ENCODE measurements at regions not wholly inside any gene's neighbourhood (a gene's known extent, or its start where the extent isn't known, plus 50 kb on each side); places are given as distances from the start of the nearest gene placed in this dataset.
"Not testable (repeated sequence)": the region's sequence is repeated elsewhere in the genome, so short reads cannot be mapped to it uniquely, and the experiment has no call there.

- H3K36me3 Mint-ChIP-seq = peaks cover 0 to 4% (median 0%) of the 10 kb centered on the region in 3 donors
- no peak overlapping the region for H3K27ac Mint-ChIP-seq
- H3K4me1 Mint-ChIP-seq = no peaks in the 10 kb centered on the region
- POLR2A ChIA-PET = no interaction called here
- H3K27me3 Mint-ChIP-seq = no peaks in the 10 kb centered on the region
- no peak for ATAC-seq
- DNase-seq = no peak
- peaks cover 6 to 55% (median 28%) of the 10 kb centered on the region in 9 donors for H3K9me3 Mint-ChIP-seq
- no peak overlapping the region for H3K4me3 Mint-ChIP-seq
Observed at GRCh38 chr16:62829084-62829483, 792.8 kb upstream of the CDH8 start.

- Mint-ChIP-seq H3K4me3 (no peak overlapping the region), H3K4me1 (no peaks in the 10 kb centered on the region), H3K36me3 (peaks cover 0 to 3% (median 0%) of the 10 kb centered on the region in 3 donors), H3K27ac (no peak overlapping the region), H3K27me3 (no peaks in the 10 kb centered on the region), H3K9me3 (peaks cover 5 to 62% (median 22%) of the 10 kb centered on the region in 9 donors)
- no peak for DNase-seq
- POLR2A ChIA-PET = no interaction called here
- no peak for ATAC-seq
Observed at GRCh38 chr16:62821824-62822223, 785.6 kb upstream of the CDH8 start.

DNA sequence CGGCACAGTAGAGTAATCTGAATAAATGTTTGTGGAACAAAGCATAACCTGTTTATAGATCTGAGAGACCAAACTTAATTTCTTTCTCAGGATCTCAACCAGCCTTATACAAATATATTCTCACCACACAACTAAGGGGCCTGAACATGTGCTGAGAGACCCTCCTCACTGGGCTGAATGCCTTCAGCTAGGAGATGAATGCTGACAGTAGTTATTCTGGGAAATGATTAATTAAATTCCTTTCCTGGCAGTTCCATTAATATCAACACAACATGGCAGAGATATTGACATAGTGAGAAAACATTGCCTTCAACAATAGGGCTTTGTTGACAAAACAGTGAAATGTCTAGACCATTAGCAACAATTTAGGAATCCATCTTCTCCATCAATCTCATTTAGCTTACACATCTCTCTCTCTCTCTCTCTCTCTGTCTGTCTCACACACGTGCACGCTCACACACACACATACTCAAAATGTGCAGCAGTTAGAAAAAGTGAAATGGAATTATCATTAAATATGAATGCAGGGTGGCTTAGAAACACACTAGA is 780.8 kb upstream of the CDH8 start:
- ATAC-seq = no peak
- Mint-ChIP-seq H3K4me1 (no peaks in the 10 kb centered on the region), H3K27ac (no peak overlapping the region), H3K9me3 (peaks cover 13 to 65% (median 23%) of the 10 kb centered on the region in 9 donors), H3K4me3 (no peak overlapping the region), H3K36me3 (peaks cover 0 to 11% (median 0%) of the 10 kb centered on the region in 3 donors), H3K27me3 (no peaks in the 10 kb centered on the region)
- no peak for DNase-seq
- POLR2A ChIA-PET = no interaction called here

- POLR2A ChIA-PET = no interaction called here
- ATAC-seq = no peak
- H3K4me1 Mint-ChIP-seq = no peaks in the 10 kb centered on the region
- no peaks in the 10 kb centered on the region for H3K27me3 Mint-ChIP-seq
- H3K27ac Mint-ChIP-seq = no peak overlapping the region
- peaks cover 0 to 11% (median 0%) of the 10 kb centered on the region in 3 donors for H3K36me3 Mint-ChIP-seq
- no peak overlapping the region for H3K4me3 Mint-ChIP-seq
- H3K9me3 Mint-ChIP-seq = peaks cover 8 to 59% (median 25%) of the 10 kb centered on the region in 9 donors
- no peak for DNase-seq
Observed at GRCh38 chr16:62814891-62815290, 778.7 kb upstream of the CDH8 start.

- no peak for ATAC-seq
- no peaks in the 10 kb centered on the region for H3K36me3 Mint-ChIP-seq
- H3K27ac Mint-ChIP-seq = no peak overlapping the region
Observed at GRCh38 chr16:62805221-62805857, 769.1 kb upstream of the CDH8 start.

GRCh38 chr16:62794724-62795123 is 758.5 kb upstream of the CDH8 start:
- ATAC-seq (no peak), DNase-seq (no peak)
- Mint-ChIP-seq H3K27me3 (no peaks in the 10 kb centered on the region), H3K27ac (no peak overlapping the region), H3K4me1 (no peaks in the 10 kb centered on the region), H3K36me3 (peaks cover 0 to 17% (median 0%) of the 10 kb centered on the region in 3 donors), H3K9me3 (peaks cover 15 to 84% (median 46%) of the 10 kb centered on the region in 9 donors), H3K4me3 (no peak overlapping the region)
- POLR2A ChIA-PET = no interaction called here

More at GRCh38 chr16:62805221-62805857, 769.1 kb upstream of the CDH8 start:
- H3K9me3 Mint-ChIP-seq = peaks cover 2 to 52% (median 23%) of the 10 kb centered on the region in 9 donors
- H3K4me3 Mint-ChIP-seq = no peak overlapping the region
- H3K27me3 Mint-ChIP-seq = no peaks in the 10 kb centered on the region
- no peaks in the 10 kb centered on the region for H3K4me1 Mint-ChIP-seq
- no peak for DNase-seq
- POLR2A ChIA-PET = no interaction called here

DNA sequence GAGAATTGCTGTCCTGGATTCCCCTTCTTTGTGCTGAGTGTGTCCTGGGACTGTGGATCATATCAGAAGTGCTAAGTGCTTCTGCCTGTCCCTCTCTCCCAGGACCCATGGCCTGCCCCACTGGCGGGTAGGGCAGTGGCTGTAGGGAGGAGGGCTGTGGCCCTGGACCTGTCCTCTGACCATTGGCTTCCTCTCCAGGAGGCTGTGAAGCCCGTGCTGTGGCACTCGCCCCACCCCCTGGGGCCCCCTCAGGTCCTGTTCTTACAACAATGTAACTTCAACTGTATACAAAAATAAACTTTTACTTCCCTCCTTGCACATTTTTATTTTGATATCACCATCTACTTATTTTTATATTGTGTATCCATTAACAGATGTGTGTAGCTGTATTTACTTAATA is 743.8 kb upstream of the CDH8 start:
- H3K27me3 Mint-ChIP-seq = not testable (repeated sequence)

GRCh38 chr16:62764572-62764971 is 728.3 kb upstream of the CDH8 start:
- POLR2A ChIA-PET = no interaction called here
- Mint-ChIP-seq H3K27me3 (no peaks in the 10 kb centered on the region), H3K36me3 (peaks cover 0 to 11% (median 0%) of the 10 kb centered on the region in 3 donors), H3K4me3 (no peak overlapping the region), H3K27ac (no peak overlapping the region), H3K4me1 (no peaks in the 10 kb centered on the region), H3K9me3 (peaks cover 0 to 56% (median 18%) of the 10 kb centered on the region in 9 donors)
- DNase-seq = no peak
- no peak for ATAC-seq

More for the DNA sequence above, 743.8 kb upstream of the CDH8 start:
- peaks cover 13 to 50% (median 24%) of the 10 kb centered on the region in 9 donors for H3K9me3 Mint-ChIP-seq
- H3K4me1 Mint-ChIP-seq, POLR2A ChIA-PET, ATAC-seq, H3K4me3 Mint-ChIP-seq, H3K36me3 Mint-ChIP-seq, H3K27ac Mint-ChIP-seq, DNase-seq: not testable (repeated sequence)

GRCh38 chr16:62760398-62760797 is 724.2 kb upstream of the CDH8 start:
- peaks cover 5 to 56% (median 24%) of the 10 kb centered on the region in 9 donors for H3K9me3 Mint-ChIP-seq
- peaks cover 0 to 11% (median 0%) of the 10 kb centered on the region in 3 donors for H3K36me3 Mint-ChIP-seq
- DNase-seq (no peak), ATAC-seq (no peak)
- no peaks in the 10 kb centered on the region for H3K27me3 Mint-ChIP-seq
- no peak overlapping the region for H3K27ac Mint-ChIP-seq
- POLR2A ChIA-PET = no interaction called here
- H3K4me3 Mint-ChIP-seq = no peak overlapping the region
- H3K4me1 Mint-ChIP-seq = no peaks in the 10 kb centered on the region

- no peak overlapping the region for H3K27ac Mint-ChIP-seq
- peaks cover 7 to 53% (median 19%) of the 10 kb centered on the region in 9 donors for H3K9me3 Mint-ChIP-seq
- POLR2A ChIA-PET = no interaction called here
- H3K36me3 Mint-ChIP-seq = no peaks in the 10 kb centered on the region
- ATAC-seq = no peak
- no peak overlapping the region for H3K4me3 Mint-ChIP-seq
- H3K27me3 Mint-ChIP-seq = no peaks in the 10 kb centered on the region
- no peak for DNase-seq
- no peaks in the 10 kb centered on the region for H3K4me1 Mint-ChIP-seq
Observed at GRCh38 chr16:62755938-62756337, 719.7 kb upstream of the CDH8 start.

GRCh38 chr16:62752854-62753253 is 716.6 kb upstream of the CDH8 start:
- no peak for ATAC-seq

GRCh38 chr16:62751218-62751617 is 715.0 kb upstream of the CDH8 start:
- H3K9me3 Mint-ChIP-seq = peaks cover 2 to 49% (median 22%) of the 10 kb centered on the region in 9 donors
- H3K27ac Mint-ChIP-seq = no peak overlapping the region
- POLR2A ChIA-PET = no interaction called here
- no peaks in the 10 kb centered on the region for H3K27me3 Mint-ChIP-seq
- H3K4me3 Mint-ChIP-seq = no peak overlapping the region
- DNase-seq (no peak), ATAC-seq (no peak)
- no peaks in the 10 kb centered on the region for H3K36me3 Mint-ChIP-seq
- no peaks in the 10 kb centered on the region for H3K4me1 Mint-ChIP-seq

More at GRCh38 chr16:62752854-62753253, 716.6 kb upstream of the CDH8 start:
- Mint-ChIP-seq H3K27ac (no peak overlapping the region), H3K4me1 (no peaks in the 10 kb centered on the region), H3K36me3 (no peaks in the 10 kb centered on the region), H3K27me3 (no peaks in the 10 kb centered on the region), H3K9me3 (peaks cover 2 to 50% (median 21%) of the 10 kb centered on the region in 9 donors), H3K4me3 (no peak overlapping the region)
- DNase-seq = no peak
- POLR2A ChIA-PET = no interaction called here

DNA sequence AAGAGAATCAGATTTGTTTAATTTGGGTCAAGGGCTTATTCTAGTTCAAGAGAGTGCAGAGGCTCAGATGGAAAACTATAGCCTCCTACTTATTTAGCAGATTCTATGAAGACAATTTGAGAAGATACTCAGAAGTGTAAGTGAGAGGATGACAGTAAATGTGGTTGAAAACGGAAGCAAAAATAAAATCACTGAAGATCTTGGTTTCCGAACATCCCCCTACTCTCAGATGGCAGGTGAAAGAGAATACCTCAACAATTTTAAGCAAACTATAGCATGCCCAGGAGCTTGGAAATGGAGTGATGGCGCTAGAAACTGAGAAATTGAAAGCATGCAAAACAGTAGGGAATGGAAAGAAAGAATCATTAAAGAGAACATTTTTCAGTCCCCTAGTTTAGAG is 705.5 kb upstream of the CDH8 start:
- ATAC-seq (no peak), DNase-seq (no peak)
- POLR2A ChIA-PET = no interaction called here
- H3K4me3 Mint-ChIP-seq = no peak overlapping the region
- no peak overlapping the region for H3K27ac Mint-ChIP-seq
- H3K4me1 Mint-ChIP-seq = no peaks in the 10 kb centered on the region
- peaks cover 0 to 13% (median 0%) of the 10 kb centered on the region in 3 donors for H3K36me3 Mint-ChIP-seq
- H3K27me3 Mint-ChIP-seq = no peaks in the 10 kb centered on the region
- peaks cover 14 to 68% (median 22%) of the 10 kb centered on the region in 9 donors for H3K9me3 Mint-ChIP-seq
